ENCODE measurements at regions not wholly inside any gene's neighbourhood (a gene's known extent, or its start where the extent isn't known, plus 50 kb on each side); places are given as distances from the start of the nearest gene placed in this dataset.

DNA sequence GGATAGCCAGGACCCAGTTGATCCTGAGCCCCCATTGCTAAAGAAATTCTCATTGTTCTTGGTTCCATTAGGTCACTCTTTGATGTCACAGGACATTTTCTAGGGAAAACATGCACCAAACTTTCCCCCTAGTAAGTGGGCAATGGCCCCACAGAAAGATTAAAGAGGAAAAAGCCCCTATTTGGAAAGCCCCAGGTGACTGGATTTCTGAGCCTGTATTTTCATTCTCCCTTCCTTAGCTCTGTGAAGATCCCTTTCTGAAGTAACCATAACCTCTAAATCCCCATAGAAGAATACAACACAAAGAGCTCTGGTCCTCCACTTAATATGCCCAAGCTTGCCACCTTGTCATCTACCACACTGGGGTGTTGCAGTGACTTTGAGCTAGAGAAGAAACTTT is 232.3 kb upstream of the FGGY start:
- no peak for DNase-seq (ENCODE audit: low spot score in 2 of 2)
- Mint-ChIP-seq H3K27me3 (no peaks in the 10 kb centered on the region), H3K9me3 (no peaks in the 10 kb centered on the region), H3K27ac (ENCODE audit: low read depth) (no peak overlapping the region), H3K36me3 (ENCODE audit: insufficient read depth) (peaks cover 1% of the 10 kb centered on the region), H3K4me1 (peaks cover 38% of the 10 kb centered on the region), H3K4me3 (no peak overlapping the region)
- ATAC-seq (replicated peaks; ENCODE audit: extremely low read depth, poor library complexity, severe bottlenecking) = no peak

- no peak for DNase-seq (ENCODE audit: low spot score in 2 of 2)
- Mint-ChIP-seq H3K4me3 (no peak overlapping the region), H3K4me1 (peaks cover 41% of the 10 kb centered on the region), H3K27ac (ENCODE audit: low read depth) (no peak overlapping the region), H3K36me3 (ENCODE audit: insufficient read depth) (peaks cover 1% of the 10 kb centered on the region), H3K27me3 (no peaks in the 10 kb centered on the region), H3K9me3 (no peaks in the 10 kb centered on the region)
- no peak for ATAC-seq (replicated peaks; ENCODE audit: extremely low read depth, poor library complexity, severe bottlenecking)
These were observed 230.7 kb upstream of the FGGY start for GRCh38 chr1:59066236-59066635.

DNA sequence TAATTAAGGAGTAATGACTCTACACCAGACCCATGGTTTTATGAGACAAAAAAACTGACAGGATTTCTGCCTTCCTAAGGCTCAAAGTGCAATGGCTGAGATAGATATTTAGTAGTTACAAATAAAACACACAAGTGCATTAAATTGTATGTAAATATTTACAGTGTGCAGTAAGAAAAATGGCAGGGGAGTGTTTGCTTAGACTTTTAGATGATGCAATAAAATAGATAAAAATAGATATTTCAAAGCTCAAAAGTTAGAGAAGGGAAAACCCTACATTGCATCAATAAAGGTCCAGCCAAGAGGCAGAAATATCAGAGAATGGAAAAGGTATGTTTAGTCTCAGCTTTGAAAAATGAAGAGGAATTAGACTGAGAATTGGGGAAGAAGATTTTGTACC is 226.3 kb upstream of the FGGY start:
- Mint-ChIP-seq H3K27ac (ENCODE audit: low read depth) (peak overlapping the region; percentile 71), H3K4me3 (no peak overlapping the region), H3K4me1 (peaks cover 31% of the 10 kb centered on the region), H3K27me3 (no peaks in the 10 kb centered on the region), H3K36me3 (ENCODE audit: insufficient read depth) (no peaks in the 10 kb centered on the region), H3K9me3 (no peaks in the 10 kb centered on the region)
- no peak for DNase-seq (ENCODE audit: low spot score in 2 of 2)
- ATAC-seq (replicated peaks; ENCODE audit: extremely low read depth, poor library complexity, severe bottlenecking) = no peak

GRCh38 chr1:59071289-59071688 is 225.6 kb upstream of the FGGY start:
- Mint-ChIP-seq H3K27ac (ENCODE audit: low read depth) (peak overlapping the region; percentile 71), H3K4me1 (peaks cover 31% of the 10 kb centered on the region), H3K9me3 (no peaks in the 10 kb centered on the region), H3K36me3 (ENCODE audit: insufficient read depth) (no peaks in the 10 kb centered on the region), H3K27me3 (no peaks in the 10 kb centered on the region), H3K4me3 (peak overlapping the region; percentile 36)
- DNase-seq (ENCODE audit: low spot score in 2 of 2) (no peak), ATAC-seq (replicated peaks; ENCODE audit: extremely low read depth, poor library complexity, severe bottlenecking) (peak; percentile 43)

DNA sequence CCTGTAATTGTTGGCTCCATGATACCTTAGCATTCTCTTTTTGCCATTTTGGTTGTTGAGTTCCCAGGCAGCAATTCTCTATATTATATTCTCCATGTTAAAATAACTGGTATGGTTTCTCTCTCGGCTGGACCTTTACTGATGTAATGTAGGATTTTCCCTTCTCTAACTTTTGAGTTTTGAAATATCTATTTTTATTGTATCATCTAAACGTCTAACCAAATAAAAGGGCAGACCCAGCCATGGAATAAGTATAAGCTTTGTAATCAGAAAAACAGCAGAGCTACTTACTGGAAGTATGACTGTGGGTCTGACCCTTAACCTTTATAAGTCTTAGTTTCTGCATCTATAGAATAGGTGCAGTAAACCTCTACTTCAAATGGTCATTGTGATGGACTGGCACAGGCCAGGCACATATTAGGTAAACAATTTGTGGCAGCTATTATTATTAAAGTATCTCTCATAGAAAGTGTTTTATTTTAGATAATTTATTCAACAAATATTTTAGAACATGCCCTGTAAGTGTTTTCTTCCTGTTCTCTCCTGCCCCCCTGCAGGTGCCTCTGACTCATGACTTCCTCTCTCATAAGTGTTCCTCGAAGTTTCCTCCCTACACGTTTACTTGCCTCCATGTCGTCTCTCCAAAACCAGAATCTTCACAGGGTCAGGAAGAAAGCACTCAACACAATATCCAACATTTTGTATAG is 224.9 kb upstream of the FGGY start:
- H3K4me3 Mint-ChIP-seq = peak overlapping the region; percentile 36
- no peaks in the 10 kb centered on the region for H3K36me3 Mint-ChIP-seq (ENCODE audit: insufficient read depth)
- no peaks in the 10 kb centered on the region for H3K27me3 Mint-ChIP-seq
- peak; percentile 43 for ATAC-seq (replicated peaks; ENCODE audit: extremely low read depth, poor library complexity, severe bottlenecking)
- H3K4me1 Mint-ChIP-seq = peaks cover 31% of the 10 kb centered on the region
- peak overlapping the region; percentile 37 for H3K27ac Mint-ChIP-seq (ENCODE audit: low read depth)
- H3K9me3 Mint-ChIP-seq = no peaks in the 10 kb centered on the region
- no peak for DNase-seq (ENCODE audit: low spot score in 2 of 2)

DNA sequence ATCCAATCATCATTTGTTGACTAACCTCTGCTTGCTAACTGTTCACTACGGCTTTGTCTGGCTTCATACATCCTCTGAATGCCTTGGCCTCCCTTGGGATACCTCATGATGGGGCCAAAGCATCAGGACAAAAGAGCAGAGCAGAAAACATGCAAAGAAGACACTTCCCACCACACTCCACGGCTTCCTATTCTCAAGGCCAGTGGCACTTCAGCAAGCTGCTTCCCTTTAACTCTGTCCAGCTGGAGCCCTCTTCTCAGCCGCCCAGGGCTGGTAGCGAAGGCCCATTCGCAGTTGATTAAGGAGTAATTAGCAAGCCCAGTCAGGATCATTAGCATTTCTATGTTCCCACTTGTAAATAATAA is 224.3 kb upstream of the FGGY start:
- H3K36me3 Mint-ChIP-seq (ENCODE audit: insufficient read depth) = no peaks in the 10 kb centered on the region
- no peaks in the 10 kb centered on the region for H3K27me3 Mint-ChIP-seq
- H3K27ac Mint-ChIP-seq (ENCODE audit: low read depth) = peak overlapping the region; percentile 37
- ATAC-seq (replicated peaks; ENCODE audit: extremely low read depth, poor library complexity, severe bottlenecking) = no peak
- no peaks in the 10 kb centered on the region for H3K9me3 Mint-ChIP-seq
- peak overlapping the region; percentile 25 for H3K4me3 Mint-ChIP-seq
- no peak for DNase-seq (ENCODE audit: low spot score in 2 of 2)
- peaks cover 31% of the 10 kb centered on the region for H3K4me1 Mint-ChIP-seq

- H3K36me3 Mint-ChIP-seq (ENCODE audit: insufficient read depth) = no peaks in the 10 kb centered on the region
These were observed 222.3 kb upstream of the FGGY start for GRCh38 chr1:59074598-59074997.

GRCh38 chr1:59075021-59075420 is 221.9 kb upstream of the FGGY start:
- DNase-seq (ENCODE audit: low spot score in 2 of 2) (no peak), ATAC-seq (replicated peaks; ENCODE audit: extremely low read depth, poor library complexity, severe bottlenecking) (no peak)
- Mint-ChIP-seq H3K27me3 (no peaks in the 10 kb centered on the region), H3K4me3 (no peak overlapping the region), H3K9me3 (no peaks in the 10 kb centered on the region), H3K27ac (ENCODE audit: low read depth) (no peak overlapping the region), H3K4me1 (peaks cover 37% of the 10 kb centered on the region), H3K36me3 (ENCODE audit: insufficient read depth) (no peaks in the 10 kb centered on the region)

More at GRCh38 chr1:59074598-59074997, 222.3 kb upstream of the FGGY start:
- Mint-ChIP-seq H3K4me3 (no peak overlapping the region), H3K9me3 (no peaks in the 10 kb centered on the region), H3K4me1 (peaks cover 37% of the 10 kb centered on the region), H3K27me3 (no peaks in the 10 kb centered on the region), H3K27ac (ENCODE audit: low read depth) (no peak overlapping the region)
- ATAC-seq (replicated peaks; ENCODE audit: extremely low read depth, poor library complexity, severe bottlenecking) = no peak
- DNase-seq (ENCODE audit: low spot score in 2 of 2) = no peak

DNA sequence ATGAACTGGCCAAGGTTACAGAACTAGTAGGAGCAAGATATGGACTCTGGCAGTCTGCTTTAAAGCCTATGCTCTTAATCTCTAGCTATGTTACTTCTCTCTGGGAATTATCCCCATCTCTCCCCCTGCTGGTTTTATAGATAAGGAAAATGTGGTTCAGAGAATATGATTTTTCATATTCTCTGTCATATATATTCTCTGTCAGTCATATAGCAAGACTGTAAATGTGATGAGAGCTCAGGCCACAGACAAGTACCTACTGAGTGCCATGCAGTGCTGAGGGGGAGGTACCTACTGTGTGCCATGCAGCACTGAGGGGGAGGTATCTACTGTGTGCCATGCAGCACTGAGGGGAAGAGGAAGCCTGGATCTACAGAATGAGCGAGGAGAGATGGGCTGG is 220.3 kb upstream of the FGGY start:
- no peaks in the 10 kb centered on the region for H3K9me3 Mint-ChIP-seq
- H3K36me3 Mint-ChIP-seq (ENCODE audit: insufficient read depth) = no peaks in the 10 kb centered on the region
- H3K4me3 Mint-ChIP-seq = no peak overlapping the region
- no peak for ATAC-seq (replicated peaks; ENCODE audit: extremely low read depth, poor library complexity, severe bottlenecking)
- H3K27ac Mint-ChIP-seq (ENCODE audit: low read depth) = no peak overlapping the region
- H3K27me3 Mint-ChIP-seq = no peaks in the 10 kb centered on the region
- H3K4me1 Mint-ChIP-seq = peaks cover 23% of the 10 kb centered on the region
- no peak for DNase-seq (ENCODE audit: low spot score in 2 of 2)

DNA sequence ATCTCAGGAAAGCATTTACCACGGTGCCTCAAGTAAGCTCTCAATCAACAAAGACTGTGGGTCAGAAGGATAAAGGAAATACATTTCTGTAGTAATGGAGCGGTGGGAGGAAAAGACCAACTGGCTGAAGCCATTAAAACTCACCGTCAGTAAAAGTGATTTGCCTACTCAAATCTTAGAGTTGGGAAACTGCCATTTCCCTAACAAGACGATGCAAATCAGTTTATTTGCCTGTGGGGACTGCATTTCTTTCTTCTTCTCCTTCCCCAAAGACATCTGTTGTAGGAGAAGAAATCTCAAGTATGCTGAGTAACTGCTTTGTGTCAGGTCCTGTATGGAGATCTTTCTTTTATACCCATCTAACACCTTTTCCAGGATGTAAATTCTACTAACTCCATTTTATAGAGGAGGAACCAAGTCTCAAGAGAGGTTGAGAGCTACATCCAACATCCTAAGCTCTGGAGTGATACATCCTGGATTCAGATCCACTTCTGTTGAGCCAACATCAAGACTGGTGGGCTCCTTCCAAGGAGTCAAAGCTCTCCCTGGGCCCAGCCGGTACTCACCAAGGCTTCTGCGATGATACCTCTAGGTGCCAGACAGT is 219.3 kb upstream of the FGGY start:
- no peaks in the 10 kb centered on the region for H3K27me3 Mint-ChIP-seq
- H3K4me3 Mint-ChIP-seq = no peak overlapping the region
- DNase-seq (ENCODE audit: low spot score in 2 of 2) (no peak), ATAC-seq (replicated peaks; ENCODE audit: extremely low read depth, poor library complexity, severe bottlenecking) (no peak)
- H3K4me1 Mint-ChIP-seq = peaks cover 14% of the 10 kb centered on the region
- H3K9me3 Mint-ChIP-seq = no peaks in the 10 kb centered on the region
- H3K27ac Mint-ChIP-seq (ENCODE audit: low read depth) = no peak overlapping the region
- H3K36me3 Mint-ChIP-seq (ENCODE audit: insufficient read depth) = no peaks in the 10 kb centered on the region

GRCh38 chr1:59078070-59078800 is 218.7 kb upstream of the FGGY start:
- no peak overlapping the region for H3K27ac Mint-ChIP-seq (ENCODE audit: low read depth)
- H3K4me1 Mint-ChIP-seq = peaks cover 7% of the 10 kb centered on the region
- H3K27me3 Mint-ChIP-seq = no peaks in the 10 kb centered on the region
- no peaks in the 10 kb centered on the region for H3K9me3 Mint-ChIP-seq
- no peaks in the 10 kb centered on the region for H3K36me3 Mint-ChIP-seq (ENCODE audit: insufficient read depth)
- ATAC-seq (replicated peaks; ENCODE audit: extremely low read depth, poor library complexity, severe bottlenecking) (no peak), DNase-seq (ENCODE audit: low spot score in 2 of 2) (no peak)
- H3K4me3 Mint-ChIP-seq = no peak overlapping the region

DNA sequence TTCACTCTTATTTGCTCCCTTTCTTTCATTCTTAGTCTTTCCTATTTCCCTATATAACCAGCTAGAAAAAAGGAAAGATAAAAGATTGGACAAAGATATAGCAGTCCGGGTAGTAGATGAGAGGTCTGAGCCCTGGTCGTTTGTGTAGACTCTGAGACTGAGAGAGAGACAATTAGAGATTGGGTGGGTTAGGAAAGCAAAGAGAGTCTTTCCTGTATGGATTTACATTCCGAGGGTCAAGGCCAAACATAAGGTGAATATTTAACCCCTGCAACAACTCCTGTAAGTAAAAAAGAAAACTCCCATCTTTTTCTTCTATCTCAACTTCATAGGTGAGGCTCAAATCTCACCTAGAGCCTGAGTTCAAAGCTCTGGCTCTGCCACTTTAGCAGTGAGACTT is 218.0 kb upstream of the FGGY start:
- H3K27ac Mint-ChIP-seq (ENCODE audit: low read depth) = no peak overlapping the region
- H3K9me3 Mint-ChIP-seq = no peaks in the 10 kb centered on the region
- H3K27me3 Mint-ChIP-seq = no peaks in the 10 kb centered on the region
- ATAC-seq (replicated peaks; ENCODE audit: extremely low read depth, poor library complexity, severe bottlenecking) = no peak
- peaks cover under 1% of the 10 kb centered on the region for H3K36me3 Mint-ChIP-seq (ENCODE audit: insufficient read depth)
- DNase-seq (ENCODE audit: low spot score in 2 of 2) = no peak
- peaks cover 6% of the 10 kb centered on the region for H3K4me1 Mint-ChIP-seq
- no peak overlapping the region for H3K4me3 Mint-ChIP-seq
